Activated T-helper 2 cell treated with anti-CD3 and anti-CD28 coated beads, Interferon-gamma antibody, Interleukin-2, Interleukin-4, amounts not matched to agents 10 μg/mL and 5 μg/mL and 100 μg/mL, durations not matched to agents 14 hours and 24 hours and 36 hours (primary cell): ENCODE measurements at regions not wholly inside any gene's neighbourhood (a gene's known extent, or its start where the extent isn't known, plus 50 kb on each side); places are given as distances from the start of the nearest gene placed in this dataset.
"Not testable (repeated sequence)": the region's sequence is repeated elsewhere in the genome, so short reads cannot be mapped to it uniquely, and the experiment has no call there.

ENCODE experiments used
- DNase-seq: peaks from one replicate; pipeline ENCODE4 v3.0.0; 2021; ENCODE audit warnings: low spot score
- H3K27ac Mint-ChIP-seq: one replicate; pipeline ENCODE4 v1.8.0; 2021; ENCODE audit warnings: mixed read lengths
- H3K27me3 Mint-ChIP-seq: one replicate; pipeline ENCODE4 v1.8.0; 2021; ENCODE audit warnings: low read depth, mixed read lengths
- H3K36me3 Mint-ChIP-seq: one replicate; pipeline ENCODE4 v1.8.0; 2021; ENCODE audit warnings: low read depth, mixed read lengths
- H3K4me1 Mint-ChIP-seq: one replicate; pipeline ENCODE4 v1.8.0; 2021; ENCODE audit warnings: low read depth, mixed read lengths
- H3K4me3 Mint-ChIP-seq: one replicate; pipeline ENCODE4 v1.8.0; 2021; ENCODE audit warnings: low read depth, mild to moderate bottlenecking, moderate library complexity, mixed read lengths
- H3K9me3 Mint-ChIP-seq: one replicate; pipeline ENCODE4 v1.8.0; 2021; ENCODE audit warnings: mixed read lengths
- intact Hi-C: fragments of 100-400 bp; cut with micrococcal nuclease; formaldehyde crosslinking; loops from one replicate; pipeline ENCODE4 v1.15.1; 2023

- H3K4me3 Mint-ChIP-seq, result no peak overlapping the region
- no peaks in the 10 kb centered on the region for H3K4me1 Mint-ChIP-seq
Measured at GRCh38 chr1:181896824-181897223, 164.7 kb downstream of the ZNF648 start.

GRCh38 chr1:181894439-181894859, 167.1 kb downstream of the ZNF648 start:
- intact Hi-C loops, result no loop called here
- Mint-ChIP-seq H3K27me3 (peaks cover 4% of the 10 kb centered on the region), H3K4me1 (no peaks in the 10 kb centered on the region), H3K27ac (no peak overlapping the region), H3K9me3 (no peaks in the 10 kb centered on the region), H3K4me3 (no peak overlapping the region), H3K36me3 (no peaks in the 10 kb centered on the region)
- no peak for DNase-seq

More at GRCh38 chr1:181896824-181897223, 164.7 kb downstream of the ZNF648 start:
- H3K27me3 Mint-ChIP-seq, result peaks cover 4% of the 10 kb centered on the region
- intact Hi-C loops, result no loop called here
- DNase-seq, result no peak
- no peaks in the 10 kb centered on the region for H3K36me3 Mint-ChIP-seq
- H3K9me3 Mint-ChIP-seq, result no peaks in the 10 kb centered on the region
- no peak overlapping the region for H3K27ac Mint-ChIP-seq

DNA sequence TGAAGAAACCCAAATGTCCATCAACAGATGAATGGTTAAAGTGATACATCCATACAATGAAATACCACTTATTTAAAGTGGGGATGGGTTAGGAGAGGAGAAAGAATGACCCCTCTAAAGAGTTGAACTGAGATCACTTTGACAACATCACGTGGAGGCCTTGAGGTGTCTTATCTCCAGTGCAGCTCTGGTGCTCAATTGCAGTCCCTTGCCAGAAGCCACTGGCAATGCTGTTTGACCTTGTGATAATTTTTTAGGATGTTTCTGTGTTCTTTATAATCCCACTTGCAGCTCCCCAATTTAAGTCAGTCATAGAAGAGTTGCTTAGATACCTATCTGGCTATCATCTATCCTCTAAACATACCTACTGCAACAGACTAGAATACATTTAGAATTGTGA, 167.6 kb downstream of the ZNF648 start:
- intact Hi-C loops, result no loop called here
- H3K36me3 Mint-ChIP-seq, result no peaks in the 10 kb centered on the region
- H3K4me3 Mint-ChIP-seq, result no peak overlapping the region
- no peaks in the 10 kb centered on the region for H3K4me1 Mint-ChIP-seq
- no peak overlapping the region for H3K27ac Mint-ChIP-seq
- H3K9me3 Mint-ChIP-seq, result no peaks in the 10 kb centered on the region
- H3K27me3 Mint-ChIP-seq, result peaks cover 4% of the 10 kb centered on the region
- no peak for DNase-seq

GRCh38 chr1:181893150-181893549, 168.4 kb downstream of the ZNF648 start:
- DNase-seq, H3K27me3 Mint-ChIP-seq, H3K36me3 Mint-ChIP-seq, H3K4me3 Mint-ChIP-seq, intact Hi-C loops, H3K4me1 Mint-ChIP-seq, H3K9me3 Mint-ChIP-seq, H3K27ac Mint-ChIP-seq: not testable (repeated sequence)

DNA sequence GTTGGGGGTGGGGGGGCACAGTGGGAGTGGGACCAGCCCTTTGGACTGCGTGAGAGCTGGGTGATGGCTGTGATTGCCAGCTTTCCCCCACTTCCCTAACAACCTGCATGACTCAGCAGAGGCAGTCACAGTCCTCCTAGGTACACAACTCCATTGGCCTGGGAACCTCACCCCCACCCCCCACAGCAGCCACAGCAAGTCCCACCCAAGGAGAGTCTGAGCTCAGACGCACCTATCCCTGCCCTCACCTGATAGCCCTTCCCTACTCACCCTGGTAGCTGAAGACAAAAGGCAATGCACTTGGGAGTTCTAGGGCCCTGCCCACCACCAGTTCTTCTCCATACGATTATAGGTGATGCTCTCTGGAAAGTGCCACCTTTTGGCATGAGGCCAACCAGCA, 188.9 kb downstream of the ZNF648 start:
- no peaks in the 10 kb centered on the region for H3K9me3 Mint-ChIP-seq
- H3K4me3 Mint-ChIP-seq, result no peak overlapping the region
- no peak for DNase-seq
- H3K4me1 Mint-ChIP-seq, result no peaks in the 10 kb centered on the region
- intact Hi-C loops, result no loop called here
- H3K27me3 Mint-ChIP-seq, result no peaks in the 10 kb centered on the region
- no peaks in the 10 kb centered on the region for H3K36me3 Mint-ChIP-seq
- H3K27ac Mint-ChIP-seq, result no peak overlapping the region

GRCh38 chr1:181863736-181864135, 197.8 kb downstream of the ZNF648 start:
- Mint-ChIP-seq H3K36me3 (no peaks in the 10 kb centered on the region), H3K9me3 (no peaks in the 10 kb centered on the region), H3K27me3 (no peaks in the 10 kb centered on the region), H3K4me3 (no peak overlapping the region), H3K27ac (no peak overlapping the region), H3K4me1 (no peaks in the 10 kb centered on the region)
- intact Hi-C loops, result no loop called here
- DNase-seq, result no peak

- no peak for DNase-seq
- Mint-ChIP-seq H3K27me3 (no peaks in the 10 kb centered on the region), H3K9me3 (no peaks in the 10 kb centered on the region), H3K4me1 (no peaks in the 10 kb centered on the region), H3K36me3 (no peaks in the 10 kb centered on the region), H3K27ac (no peak overlapping the region), H3K4me3 (no peak overlapping the region)
- intact Hi-C loops, result no loop called here
Measured at GRCh38 chr1:181863006-181863405, 198.5 kb downstream of the ZNF648 start.

DNA sequence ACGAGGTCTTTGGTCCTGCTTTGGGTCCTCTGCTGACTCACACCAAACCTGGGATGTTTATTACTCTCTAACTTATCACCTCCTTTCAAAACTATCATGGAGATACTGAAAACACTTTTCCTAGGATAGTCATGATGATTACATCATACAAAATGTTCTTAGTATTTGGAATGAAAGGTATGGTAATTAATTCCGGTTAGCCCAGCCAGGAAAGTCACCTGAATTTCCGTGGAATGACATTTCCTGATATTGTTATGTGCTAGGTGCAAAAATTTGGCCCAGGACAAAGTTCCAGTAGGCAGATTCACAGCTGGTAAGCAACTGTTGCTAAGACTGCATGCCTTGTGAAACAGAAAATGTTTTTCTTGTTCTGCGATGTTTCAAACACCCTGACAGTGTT, 203.4 kb downstream of the ZNF648 start:
- Mint-ChIP-seq H3K4me1 (no peaks in the 10 kb centered on the region), H3K9me3 (no peaks in the 10 kb centered on the region), H3K27ac (no peak overlapping the region), H3K4me3 (no peak overlapping the region), H3K27me3 (no peaks in the 10 kb centered on the region), H3K36me3 (no peaks in the 10 kb centered on the region)
- intact Hi-C loops, result no loop called here
- no peak for DNase-seq
